Endometrium (tissue), 2 donors: ENCODE measurements at regions not wholly inside any gene's neighbourhood (a gene's known extent, or its start where the extent isn't known, plus 50 kb on each side); places are given as distances from the start of the nearest gene placed in this dataset.
"Not testable (repeated sequence)": the region's sequence is repeated elsewhere in the genome, so short reads cannot be mapped to it uniquely, and the experiment has no call there.

Experiments
- FAIRE-seq: peaks from 2 replicates; lab custom pipeline; 2012; peaks lifted over from hg19 to GRCh38; lab: Jason Lieb, UNC
- donor health status: control.
- donor health status: control.

GRCh38 chr10:20399772-20400171 lies 497.3 kb downstream of the NEBL start:
- no peak for FAIRE-seq

- no peak for FAIRE-seq
These were observed 500.4 kb downstream of the NEBL start for GRCh38 chr10:20396701-20397100.

- no peak for FAIRE-seq
These were observed 500.9 kb downstream of the NEBL start for GRCh38 chr10:20396205-20396604.

GRCh38 chr10:20391629-20392028 lies 505.5 kb downstream of the NEBL start:
- FAIRE-seq, result no peak

- no peak for FAIRE-seq
These were observed 515.4 kb downstream of the NEBL start for GRCh38 chr10:20381761-20382160.

GRCh38 chr10:20380401-20380800 lies 516.7 kb downstream of the NEBL start:
- FAIRE-seq, result no peak

GRCh38 chr10:20372748-20373147 lies 524.4 kb downstream of the NEBL start:
- FAIRE-seq, result no peak

- not testable (repeated sequence) for FAIRE-seq
These were observed 526.1 kb downstream of the NEBL start for GRCh38 chr10:20370977-20371533.

- no peak for FAIRE-seq
These were observed 527.0 kb downstream of the NEBL start for GRCh38 chr10:20369863-20370736.

- no peak for FAIRE-seq
These were observed 533.4 kb downstream of the NEBL start for GRCh38 chr10:20363684-20364083.

GRCh38 chr10:20355915-20356314 lies 539.7 kb downstream of the PLXDC2 start:
- no peak for FAIRE-seq

- FAIRE-seq, result no peak
These were observed 538.8 kb downstream of the PLXDC2 start for GRCh38 chr10:20355011-20355410.

GRCh38 chr10:20354166-20354565 lies 537.9 kb downstream of the PLXDC2 start:
- no peak for FAIRE-seq

- no peak for FAIRE-seq
These were observed 534.3 kb downstream of the PLXDC2 start for GRCh38 chr10:20350509-20350908.

GRCh38 chr10:20343036-20343435 lies 526.8 kb downstream of the PLXDC2 start:
- FAIRE-seq, result no peak
